SJSA1 (cell line): ENCODE measurements at regions not wholly inside any gene's neighbourhood (a gene's known extent, or its start where the extent isn't known, plus 50 kb on each side); places are given as distances from the start of the nearest gene placed in this dataset.
"Not testable (repeated sequence)": the region's sequence is repeated elsewhere in the genome, so short reads cannot be mapped to it uniquely, and the experiment has no call there.

Source experiments
- DNase-seq, 2 experiments: peaks; one replicate each; pipeline ENCODE4 v3.0.0-alpha.2; 2015 to 2020; ENCODE audit warnings: low spot score in 2 of 2, low read depth in 1 of 2
- H3K27ac ChIP-seq: fragments of 250-450 bp; sonication (Bioruptor Pico); 2 replicates; pipeline ENCODE4 v1.5.1; 2020; ENCODE audit warnings: mild to moderate bottlenecking, moderate library complexity
- H3K27me3 ChIP-seq: fragments of 250-450 bp; sonication (Bioruptor Pico); replicated peaks from 2 replicates; pipeline ENCODE4 v1.5.1; 2020; ENCODE audit warnings: mild to moderate bottlenecking, moderate library complexity
- H3K36me3 ChIP-seq: fragments of 250-450 bp; sonication (Bioruptor Pico); 2 replicates; pipeline ENCODE4 v1.5.1; 2020; ENCODE audit warnings: mild to moderate bottlenecking
- H3K4me1 ChIP-seq: fragments of 250-450 bp; sonication (Bioruptor Pico); replicated peaks from 2 replicates; pipeline ENCODE4 v1.6.1; 2021; ENCODE audit warnings: mild to moderate bottlenecking
- H3K4me3 ChIP-seq: fragments of 250-450 bp; sonication (Bioruptor Pico); 2 replicates; pipeline ENCODE4 v1.5.1; 2020; ENCODE audit warnings: mild to moderate bottlenecking
- H3K9me3 ChIP-seq: fragments of 250-450 bp; sonication (Bioruptor Pico); replicated peaks from 2 replicates; pipeline ENCODE4 v1.5.1; 2020; ENCODE audit warnings: mild to moderate bottlenecking

GRCh38 chr2:167858086-167858485 lies 389.3 kb downstream of the STK39 start:
- Histone ChIP-seq H3K9me3 (no peaks in the 10 kb centered on the region), H3K27me3 (no peaks in the 10 kb centered on the region), H3K4me3 (no peak overlapping the region), H3K27ac (no peak overlapping the region), H3K4me1 (no peaks in the 10 kb centered on the region), H3K36me3 (no peaks in the 10 kb centered on the region)
- DNase-seq = no peak

- Histone ChIP-seq H3K27ac (no peak overlapping the region), H3K4me3 (no peak overlapping the region), H3K36me3 (no peaks in the 10 kb centered on the region), H3K27me3 (no peaks in the 10 kb centered on the region), H3K4me1 (no peaks in the 10 kb centered on the region), H3K9me3 (no peaks in the 10 kb centered on the region)
- DNase-seq = no peak
Measured at GRCh38 chr2:167857416-167857815, 390.0 kb downstream of the STK39 start.

- H3K27ac ChIP-seq = no peak overlapping the region
- no peaks in the 10 kb centered on the region for H3K36me3 ChIP-seq
- H3K27me3 ChIP-seq = no peaks in the 10 kb centered on the region
- no peaks in the 10 kb centered on the region for H3K4me1 ChIP-seq
- no peaks in the 10 kb centered on the region for H3K9me3 ChIP-seq
- no peak overlapping the region for H3K4me3 ChIP-seq
- no peak for DNase-seq
Measured at GRCh38 chr2:167856190-167856589, 391.2 kb downstream of the STK39 start.

GRCh38 chr2:167855211-167855610 lies 392.2 kb downstream of the STK39 start:
- H3K4me1 ChIP-seq = no peaks in the 10 kb centered on the region
- no peak for DNase-seq
- H3K9me3 ChIP-seq = no peaks in the 10 kb centered on the region
- H3K4me3 ChIP-seq = no peak overlapping the region
- no peaks in the 10 kb centered on the region for H3K36me3 ChIP-seq
- H3K27me3 ChIP-seq = no peaks in the 10 kb centered on the region
- H3K27ac ChIP-seq = no peak overlapping the region

- no peak overlapping the region for H3K4me3 ChIP-seq
- no peaks in the 10 kb centered on the region for H3K36me3 ChIP-seq
- no peak overlapping the region for H3K27ac ChIP-seq
- no peaks in the 10 kb centered on the region for H3K9me3 ChIP-seq
- no peaks in the 10 kb centered on the region for H3K27me3 ChIP-seq
- DNase-seq = no peak
- H3K4me1 ChIP-seq = no peaks in the 10 kb centered on the region
Measured at GRCh38 chr2:167853717-167854116, 393.7 kb downstream of the STK39 start.

- no peak overlapping the region for H3K4me3 ChIP-seq
- H3K27ac ChIP-seq = no peak overlapping the region
- no peak for DNase-seq
- no peaks in the 10 kb centered on the region for H3K36me3 ChIP-seq
- no peaks in the 10 kb centered on the region for H3K27me3 ChIP-seq
- no peaks in the 10 kb centered on the region for H3K4me1 ChIP-seq
- no peaks in the 10 kb centered on the region for H3K9me3 ChIP-seq
Measured at GRCh38 chr2:167851876-167852275, 395.5 kb downstream of the STK39 start.

- Histone ChIP-seq H3K27me3 (no peaks in the 10 kb centered on the region), H3K9me3 (no peaks in the 10 kb centered on the region), H3K4me3 (no peak overlapping the region), H3K4me1 (no peaks in the 10 kb centered on the region), H3K27ac (no peak overlapping the region), H3K36me3 (no peaks in the 10 kb centered on the region)
- DNase-seq = no peak
Measured at GRCh38 chr2:167851323-167851860, 396.0 kb downstream of the STK39 start.

GRCh38 chr2:167844714-167845530 lies 402.5 kb downstream of the STK39 start:
- DNase-seq = no peak
- H3K9me3 ChIP-seq = no peaks in the 10 kb centered on the region
- no peak overlapping the region for H3K27ac ChIP-seq
- H3K4me3 ChIP-seq = no peak overlapping the region
- H3K27me3 ChIP-seq = no peaks in the 10 kb centered on the region
- no peaks in the 10 kb centered on the region for H3K4me1 ChIP-seq
- H3K36me3 ChIP-seq = no peaks in the 10 kb centered on the region

- H3K27me3 ChIP-seq = no peaks in the 10 kb centered on the region
- H3K9me3 ChIP-seq = no peaks in the 10 kb centered on the region
- DNase-seq = no peak
- no peak overlapping the region for H3K27ac ChIP-seq
- no peaks in the 10 kb centered on the region for H3K36me3 ChIP-seq
- H3K4me1 ChIP-seq = no peaks in the 10 kb centered on the region
- H3K4me3 ChIP-seq = no peak overlapping the region
Measured at GRCh38 chr2:167843657-167844056, 403.7 kb downstream of the STK39 start.

GRCh38 chr2:167843217-167843616 lies 404.2 kb downstream of the STK39 start:
- Histone ChIP-seq H3K4me1 (no peaks in the 10 kb centered on the region), H3K4me3 (no peak overlapping the region), H3K27me3 (no peaks in the 10 kb centered on the region), H3K27ac (no peak overlapping the region), H3K36me3 (no peaks in the 10 kb centered on the region), H3K9me3 (no peaks in the 10 kb centered on the region)
- no peak for DNase-seq

- no peaks in the 10 kb centered on the region for H3K9me3 ChIP-seq
- H3K4me1 ChIP-seq = no peaks in the 10 kb centered on the region
- no peak overlapping the region for H3K4me3 ChIP-seq
- H3K36me3 ChIP-seq = no peaks in the 10 kb centered on the region
- no peak for DNase-seq
- H3K27ac ChIP-seq = no peak overlapping the region
- no peaks in the 10 kb centered on the region for H3K27me3 ChIP-seq
Measured at GRCh38 chr2:167842047-167842446, 405.3 kb downstream of the STK39 start.

GRCh38 chr2:167835290-167835689 lies 412.1 kb downstream of the STK39 start:
- H3K9me3 ChIP-seq = not testable (repeated sequence)

GRCh38 chr2:167834707-167835106 lies 412.7 kb downstream of the STK39 start:
- no peak for DNase-seq
- H3K27me3 ChIP-seq = no peaks in the 10 kb centered on the region
- no peaks in the 10 kb centered on the region for H3K9me3 ChIP-seq
- no peaks in the 10 kb centered on the region for H3K36me3 ChIP-seq
- no peaks in the 10 kb centered on the region for H3K4me1 ChIP-seq
- H3K4me3 ChIP-seq = no peak overlapping the region
- H3K27ac ChIP-seq = no peak overlapping the region

More at GRCh38 chr2:167835290-167835689, 412.1 kb downstream of the STK39 start:
- not testable (repeated sequence) for DNase-seq, H3K27me3 ChIP-seq, H3K27ac ChIP-seq, H3K4me3 ChIP-seq, H3K4me1 ChIP-seq, H3K36me3 ChIP-seq

GRCh38 chr2:167833294-167833693 lies 414.1 kb downstream of the STK39 start:
- H3K27me3 ChIP-seq = no peaks in the 10 kb centered on the region
- H3K4me3 ChIP-seq = no peak overlapping the region
- no peak overlapping the region for H3K27ac ChIP-seq
- no peaks in the 10 kb centered on the region for H3K36me3 ChIP-seq
- DNase-seq = no peak
- H3K4me1 ChIP-seq = no peaks in the 10 kb centered on the region
- H3K9me3 ChIP-seq = no peaks in the 10 kb centered on the region
